Motor neuron (in vitro differentiated cells): ENCODE measurements at regions not wholly inside any gene's neighbourhood (a gene's known extent, or its start where the extent isn't known, plus 50 kb on each side); places are given as distances from the start of the nearest gene placed in this dataset.

Experiments
- ATAC-seq, 8 experiments: fragments of 200-7000 bp; cut with Tn5 transposase; replicated peaks in 6 of 8; 2 replicates each; pipeline ENCODE4 v1.8.0; 2021; ENCODE audit warnings: mild to moderate bottlenecking in 8 of 8, moderate library complexity in 8 of 8
- H3K27ac ChIP-seq, 2 donors: fragments of 250-450 bp; sonication (Bioruptor Pico); 2 replicates each; pipeline ENCODE4 v1.9.0; 2021; ENCODE audit warnings: antibody characterized with exemption in 2 of 2, mild to moderate bottlenecking in 2 of 2, moderate library complexity in 1 of 2
- H3K4me1 ChIP-seq, 2 donors: fragments of 250-450 bp; sonication (Bioruptor Pico); replicated peaks in 1 of 2; 2 replicates each; pipeline ENCODE4 v1.6.1; 2021; ENCODE audit warnings: antibody characterized with exemption in 2 of 2, mild to moderate bottlenecking in 2 of 2, moderate library complexity in 1 of 2
- H3K4me3 ChIP-seq, 5 donors: fragments of 250-450 bp; sonication (Bioruptor Pico); 2 replicates each; pipeline ENCODE4 v1.9.0; 2021; ENCODE audit warnings: antibody characterized with exemption in 5 of 5, mild to moderate bottlenecking in 5 of 5, moderate library complexity in 4 of 5
- WGBS, 10 experiments: fragments of 450-650 bp; shearing (Covaris generic); methylation state at CpG; one replicate each; pipeline ENCODE4 v1.0.0; 2022; 5-methylcytosine and 5-hydroxymethylcytosine counted together
- in situ Hi-C, 9 experiments: fragments of 400-800 bp; cut with MboI; loops; one replicate each; pipeline ENCODE4 v1.15.0; 2021; ENCODE audit warnings: low sequenced_read_pairs in 9 of 9, low pct_unique_long_range_greater_than_20kb in 2 of 9; ENCODE audit not compliant: unreplicated experiment in 9 of 9

- Histone ChIP-seq H3K4me1 (peaks cover 0 to 9% of the 10 kb centered on the region in 2 donors), H3K27ac (no peak overlapping the region), H3K4me3 (no peak overlapping the region)
- in situ Hi-C loops: loop anchor here in 1 of 9 experiments (25.0 kb wide), 1 partner anchor 108 kb away; no protein-coding TSS in a partner anchor
- no peak for ATAC-seq
- 10 to 100% (median 86%) methylated on average over 1 to 2 of the region's 2 CpGs; no CpG with 5 or more reads in 3 of the 10 experiments for WGBS, 10 experiments
Measured at GRCh38 chr9:1495282-1496030, 445.3 kb downstream of the DMRT2 start.

- Histone ChIP-seq H3K4me1 (no peaks in the 10 kb centered on the region), H3K4me3 (no peak overlapping the region), H3K27ac (no peak overlapping the region)
- in situ Hi-C loops: no loop called here
- WGBS, 10 experiments: 0 to 100% (median 35%) methylated on average over 1 to 2 of the region's 2 CpGs
- ATAC-seq: no peak
Measured at GRCh38 chr9:1505489-1505888, 455.3 kb downstream of the DMRT2 start.

- ATAC-seq: no peak
- peaks cover 0 to under 1% of the 10 kb centered on the region in 2 donors for H3K4me1 ChIP-seq
- no peak overlapping the region for H3K4me3 ChIP-seq
- 0 to 100% (median 59%) methylated on average over 1 to 3 of the region's 4 CpGs; no CpG with 5 or more reads in 1 of the 10 experiments for WGBS, 10 experiments
- no peak overlapping the region for H3K27ac ChIP-seq
- in situ Hi-C loops: no loop called here
Measured at GRCh38 chr9:1510712-1511111, 460.6 kb downstream of the DMRT2 start.

GRCh38 chr9:1513105-1513504, 462.9 kb downstream of the DMRT2 start:
- H3K4me1 ChIP-seq: peaks cover 0 to 2% of the 10 kb centered on the region in 2 donors
- H3K4me3 ChIP-seq: no peak overlapping the region
- in situ Hi-C loops: no loop called here
- no peak overlapping the region for H3K27ac ChIP-seq
- no peak for ATAC-seq
- 70 to 100% (median 85%) methylated on average over 1 to 2 of the region's 2 CpGs; no CpG with 5 or more reads in 4 of the 10 experiments for WGBS, 10 experiments

GRCh38 chr9:1514250-1514649, 464.1 kb downstream of the DMRT2 start:
- no peak overlapping the region for H3K27ac ChIP-seq
- peak in 1 of 8 experiments; percentile 75 for ATAC-seq
- H3K4me3 ChIP-seq: no peak overlapping the region
- WGBS, 10 experiments: 0 to 100% (median 86%) methylated on average over 1 to 2 of the region's 3 CpGs; no CpG with 5 or more reads in 6 of the 10 experiments
- peaks cover 0 to 2% of the 10 kb centered on the region in 2 donors for H3K4me1 ChIP-seq
- in situ Hi-C loops: no loop called here

GRCh38 chr9:1514776-1515363, 464.7 kb downstream of the DMRT2 start:
- in situ Hi-C loops: no loop called here
- WGBS, 10 experiments: 20 to 100% (median 92%) methylated on average over 1 to 2 of the region's 2 CpGs; no CpG with 5 or more reads in 3 of the 10 experiments

GRCh38 chr9:1515557-1515956, 465.4 kb downstream of the DMRT2 start:
- ATAC-seq: peak in 1 of 8 experiments; percentile 68
- H3K4me1 ChIP-seq: peaks cover 0 to 2% of the 10 kb centered on the region in 2 donors
- H3K4me3 ChIP-seq: no peak overlapping the region
- in situ Hi-C loops: no loop called here
- WGBS, 10 experiments: 56 to 100% (median 65%) methylated on average over 1 to 3 of the region's 3 CpGs; no CpG with 5 or more reads in 2 of the 10 experiments
- no peak overlapping the region for H3K27ac ChIP-seq

More at GRCh38 chr9:1514776-1515363, 464.7 kb downstream of the DMRT2 start:
- peaks cover 0 to 2% of the 10 kb centered on the region in 2 donors for H3K4me1 ChIP-seq
- no peak overlapping the region for H3K4me3 ChIP-seq
- no peak for ATAC-seq
- H3K27ac ChIP-seq: no peak overlapping the region

- no peaks in the 10 kb centered on the region for H3K4me1 ChIP-seq
- H3K4me3 ChIP-seq: no peak overlapping the region
- no peak overlapping the region for H3K27ac ChIP-seq
- ATAC-seq: no peak
- WGBS, 10 experiments: 0 to 100% (median 87%) methylated on average over 1 to 4 of the region's 4 CpGs; no CpG with 5 or more reads in 1 of the 10 experiments
- in situ Hi-C loops: no loop called here
Measured at GRCh38 chr9:1521547-1521946, 471.4 kb downstream of the DMRT2 start.

GRCh38 chr9:1522219-1522767, 472.1 kb downstream of the DMRT2 start:
- H3K4me3 ChIP-seq: no peak overlapping the region
- ATAC-seq: no peak
- in situ Hi-C loops: no loop called here
- H3K27ac ChIP-seq: no peak overlapping the region
- WGBS, 10 experiments: 0 to 100% (median 75%) methylated on average over 1 of the region's 1 CpG; no CpG with 5 or more reads in 1 of the 10 experiments
- no peaks in the 10 kb centered on the region for H3K4me1 ChIP-seq

GRCh38 chr9:1528456-1528855, 478.3 kb downstream of the DMRT2 start:
- peaks cover 0 to 2% of the 10 kb centered on the region in 2 donors for H3K4me1 ChIP-seq
- in situ Hi-C loops: no loop called here
- no peak for ATAC-seq
- no peak overlapping the region for H3K27ac ChIP-seq
- WGBS, 10 experiments: 0 to 80% (median 59%) methylated on average over 1 to 2 of the region's 2 CpGs; no CpG with 5 or more reads in 3 of the 10 experiments
- no peak overlapping the region for H3K4me3 ChIP-seq

- Histone ChIP-seq H3K27ac (no peak overlapping the region), H3K4me1 (peaks cover 0 to 2% of the 10 kb centered on the region in 2 donors), H3K4me3 (no peak overlapping the region)
- in situ Hi-C loops: no loop called here
- no peak for ATAC-seq
- 11 to 100% (median 63%) methylated on average over 1 to 3 of the region's 3 CpGs; no CpG with 5 or more reads in 2 of the 10 experiments for WGBS, 10 experiments
Measured at GRCh38 chr9:1530696-1531095, 480.5 kb downstream of the DMRT2 start.

GRCh38 chr9:1531424-1531823, 481.3 kb downstream of the DMRT2 start:
- in situ Hi-C loops: no loop called here
- 0 to 100% (median 80%) methylated on average over 1 of the region's 1 CpG; no CpG with 5 or more reads in 1 of the 10 experiments for WGBS, 10 experiments

GRCh38 chr9:1532171-1532570, 482.0 kb downstream of the DMRT2 start:
- 0 to 88% (median 60%) methylated on average over 1 to 4 of the region's 4 CpGs; no CpG with 5 or more reads in 2 of the 10 experiments for WGBS, 10 experiments
- in situ Hi-C loops: no loop called here
- H3K4me1 ChIP-seq: peaks cover 2 to 5% of the 10 kb centered on the region in 2 donors
- no peak overlapping the region for H3K27ac ChIP-seq
- ATAC-seq: peak in 1 of 8 experiments; percentile 72
- H3K4me3 ChIP-seq: no peak overlapping the region

More at GRCh38 chr9:1531424-1531823, 481.3 kb downstream of the DMRT2 start:
- peaks cover 0 to 2% of the 10 kb centered on the region in 2 donors for H3K4me1 ChIP-seq
- ATAC-seq: peak in 2 of 8 experiments; percentile 35 to 54
- H3K4me3 ChIP-seq: no peak overlapping the region
- no peak overlapping the region for H3K27ac ChIP-seq
